ENCODE measurements at regions not wholly inside any gene's neighbourhood (a gene's known extent, or its start where the extent isn't known, plus 50 kb on each side); places are given as distances from the start of the nearest gene placed in this dataset.

DNA sequence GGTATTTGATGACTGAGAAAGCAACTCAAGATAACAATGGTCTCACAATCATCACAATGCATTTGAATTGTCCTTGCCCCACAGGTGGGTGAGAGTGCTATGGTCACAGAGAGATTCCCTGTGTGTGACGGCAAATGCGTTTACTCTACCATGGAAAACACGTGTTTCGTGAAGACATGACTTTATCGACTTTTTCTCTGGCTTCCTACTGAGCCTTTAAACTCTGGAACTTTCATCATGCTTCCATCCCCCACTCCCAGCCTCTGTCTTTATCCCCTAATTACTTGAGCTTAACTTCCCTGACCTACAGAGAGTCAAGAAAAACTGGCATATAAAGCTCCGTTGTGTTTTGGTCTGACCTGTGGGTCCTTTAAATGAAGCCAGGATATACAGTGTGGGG, 414.1 kb upstream of the CLINT1 start:
- H3K27me3 ChIP-seq (ENCODE audit: control insufficient read depth, insufficient read depth, low read length): no peaks in the 10 kb centered on the region
- peak; percentile 9 for DNase-seq (ENCODE audit: low read depth, low spot score)
- H3K4me3 ChIP-seq (ENCODE audit: low read length): no peak overlapping the region
- no peaks in the 10 kb centered on the region for H3K9me3 ChIP-seq (ENCODE audit: control insufficient read depth, insufficient read depth, low read length)
- no CpG with 5 or more reads among the region's 6 CpGs for WGBS (ENCODE audit: insufficient coverage, insufficient read length)
- H3K4me1 ChIP-seq (ENCODE audit: control insufficient read depth, insufficient read depth, low read length): peaks cover 2% of the 10 kb centered on the region; the same call in 1 of the 2 replicates
- no peaks in the 10 kb centered on the region for H3K36me3 ChIP-seq (ENCODE audit: control insufficient read depth, insufficient read depth, low read length)
- no peak overlapping the region for H3K27ac ChIP-seq (ENCODE audit: low read length)

DNA sequence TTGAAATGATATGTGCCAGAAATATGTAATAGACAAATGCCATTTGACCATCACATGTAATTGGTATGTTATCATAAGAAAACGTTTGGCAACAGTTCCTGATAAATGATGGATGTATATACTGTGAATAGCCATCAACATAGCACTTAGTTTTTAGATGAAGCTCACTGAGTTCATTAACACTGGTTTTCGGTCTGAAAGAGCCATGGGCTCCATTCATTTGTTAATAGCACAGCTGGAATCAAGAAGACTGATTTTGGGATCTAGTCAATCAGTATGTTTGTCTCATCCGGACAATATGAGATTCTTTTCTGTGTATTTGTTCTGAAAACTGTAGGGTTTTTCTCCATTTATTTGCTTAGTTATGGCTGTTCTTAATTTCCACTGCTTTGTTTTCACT, 413.5 kb upstream of the CLINT1 start:
- H3K9me3 ChIP-seq (ENCODE audit: control insufficient read depth, insufficient read depth, low read length): no peaks in the 10 kb centered on the region
- H3K4me1 ChIP-seq (ENCODE audit: control insufficient read depth, insufficient read depth, low read length): peaks cover 2% of the 10 kb centered on the region; the same call in 1 of the 2 replicates
- no CpG with 5 or more reads among the region's 3 CpGs for WGBS (ENCODE audit: insufficient coverage, insufficient read length)
- H3K36me3 ChIP-seq (ENCODE audit: control insufficient read depth, insufficient read depth, low read length): no peaks in the 10 kb centered on the region
- no peak overlapping the region for H3K4me3 ChIP-seq (ENCODE audit: low read length)
- H3K27me3 ChIP-seq (ENCODE audit: control insufficient read depth, insufficient read depth, low read length): no peaks in the 10 kb centered on the region
- H3K27ac ChIP-seq (ENCODE audit: low read length): no peak overlapping the region
- DNase-seq (ENCODE audit: low read depth, low spot score): no peak

- H3K9me3 ChIP-seq (ENCODE audit: control insufficient read depth, insufficient read depth, low read length): no peaks in the 10 kb centered on the region
- DNase-seq (ENCODE audit: low read depth, low spot score): no peak
- no peak overlapping the region for H3K27ac ChIP-seq (ENCODE audit: low read length)
- H3K36me3 ChIP-seq (ENCODE audit: control insufficient read depth, insufficient read depth, low read length): no peaks in the 10 kb centered on the region
- peaks cover 2% of the 10 kb centered on the region; the same call in 1 of the 2 replicates for H3K4me1 ChIP-seq (ENCODE audit: control insufficient read depth, insufficient read depth, low read length)
- WGBS (ENCODE audit: insufficient coverage, insufficient read length): no CpG with 5 or more reads among the region's 2 CpGs
- H3K27me3 ChIP-seq (ENCODE audit: control insufficient read depth, insufficient read depth, low read length): no peaks in the 10 kb centered on the region
- no peak overlapping the region for H3K4me3 ChIP-seq (ENCODE audit: low read length)
Measured at GRCh38 chr5:158270996-158271554, 412.1 kb upstream of the CLINT1 start.

GRCh38 chr5:158268286-158268685, 409.3 kb upstream of the CLINT1 start:
- no peaks in the 10 kb centered on the region for H3K9me3 ChIP-seq (ENCODE audit: control insufficient read depth, insufficient read depth, low read length)
- no CpG with 5 or more reads among the region's 8 CpGs for WGBS (ENCODE audit: insufficient coverage, insufficient read length)
- no peaks in the 10 kb centered on the region for H3K36me3 ChIP-seq (ENCODE audit: control insufficient read depth, insufficient read depth, low read length)
- H3K27ac ChIP-seq (ENCODE audit: low read length): no peak overlapping the region
- H3K4me3 ChIP-seq (ENCODE audit: low read length): no peak overlapping the region
- DNase-seq (ENCODE audit: low read depth, low spot score): no peak
- H3K4me1 ChIP-seq (ENCODE audit: control insufficient read depth, insufficient read depth, low read length): peaks cover 2% of the 10 kb centered on the region; the same call in 1 of the 2 replicates
- no peaks in the 10 kb centered on the region for H3K27me3 ChIP-seq (ENCODE audit: control insufficient read depth, insufficient read depth, low read length)

DNA sequence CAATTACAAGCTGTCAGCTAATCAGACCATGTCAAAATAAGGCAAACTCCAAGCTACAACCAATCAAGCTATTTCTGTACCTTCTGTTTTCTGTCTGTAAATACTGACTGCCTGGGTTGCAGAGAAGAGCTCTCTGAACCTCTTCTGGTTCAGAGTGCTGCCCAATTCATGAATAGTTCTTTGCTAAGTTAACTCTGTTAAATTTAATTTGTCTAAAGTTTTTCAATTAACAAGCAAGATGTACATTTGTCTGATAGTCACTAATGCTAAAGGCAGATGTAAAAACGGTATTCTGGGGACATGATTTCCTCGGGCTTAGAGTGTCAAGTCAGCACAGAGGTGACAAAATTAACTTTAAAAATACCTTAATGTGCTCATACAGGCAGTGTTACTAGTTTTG, 408.3 kb upstream of the CLINT1 start:
- no peaks in the 10 kb centered on the region for H3K9me3 ChIP-seq (ENCODE audit: control insufficient read depth, insufficient read depth, low read length)
- peaks cover 2% of the 10 kb centered on the region; the same call in 1 of the 2 replicates for H3K4me1 ChIP-seq (ENCODE audit: control insufficient read depth, insufficient read depth, low read length)
- H3K36me3 ChIP-seq (ENCODE audit: control insufficient read depth, insufficient read depth, low read length): no peaks in the 10 kb centered on the region
- no peaks in the 10 kb centered on the region for H3K27me3 ChIP-seq (ENCODE audit: control insufficient read depth, insufficient read depth, low read length)
- whole genome bisulfite sequencing (ENCODE audit: insufficient coverage, insufficient read length): no CpG with 5 or more reads among the region's 2 CpGs
- DNase-seq (ENCODE audit: low read depth, low spot score): no peak
- H3K27ac ChIP-seq (ENCODE audit: low read length): no peak overlapping the region
- no peak overlapping the region for H3K4me3 ChIP-seq (ENCODE audit: low read length)

DNA sequence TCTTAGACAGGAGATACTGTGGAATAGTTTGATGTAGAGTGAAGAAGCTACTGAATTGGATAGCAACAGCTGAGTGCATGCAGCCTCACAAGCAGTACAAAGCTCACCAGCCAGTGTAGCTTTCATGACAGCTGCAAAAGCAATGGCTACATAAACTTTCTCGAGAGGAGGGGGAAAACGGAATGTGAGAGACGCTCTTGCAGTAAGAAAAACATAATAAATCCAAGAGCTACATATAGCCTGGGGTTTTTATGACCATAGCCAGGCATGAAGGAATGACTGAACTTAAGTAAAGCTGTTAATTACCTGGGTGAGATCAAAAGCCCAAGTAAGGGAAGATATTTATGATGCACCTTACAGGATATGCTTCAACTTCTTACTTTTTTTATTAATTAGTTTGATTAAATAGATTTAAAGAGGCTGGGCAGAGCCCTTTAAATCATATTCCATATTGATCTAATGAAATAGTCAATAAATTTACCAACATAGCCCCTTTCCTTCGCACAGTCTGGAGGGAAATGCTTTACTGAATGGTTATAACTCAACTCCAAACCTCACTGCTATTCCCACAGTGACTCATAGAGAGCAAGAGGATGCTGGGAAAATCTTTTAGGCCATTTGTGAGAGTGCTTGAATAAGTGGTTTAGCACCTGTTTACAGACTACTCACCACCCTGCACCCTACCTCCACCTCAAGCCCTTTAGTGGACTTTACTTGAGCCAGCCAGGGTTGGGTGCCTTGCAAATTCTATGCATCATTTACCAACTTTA, 407.2 kb upstream of the CLINT1 start:
- H3K9me3 ChIP-seq (ENCODE audit: control insufficient read depth, insufficient read depth, low read length): no peaks in the 10 kb centered on the region

DNA sequence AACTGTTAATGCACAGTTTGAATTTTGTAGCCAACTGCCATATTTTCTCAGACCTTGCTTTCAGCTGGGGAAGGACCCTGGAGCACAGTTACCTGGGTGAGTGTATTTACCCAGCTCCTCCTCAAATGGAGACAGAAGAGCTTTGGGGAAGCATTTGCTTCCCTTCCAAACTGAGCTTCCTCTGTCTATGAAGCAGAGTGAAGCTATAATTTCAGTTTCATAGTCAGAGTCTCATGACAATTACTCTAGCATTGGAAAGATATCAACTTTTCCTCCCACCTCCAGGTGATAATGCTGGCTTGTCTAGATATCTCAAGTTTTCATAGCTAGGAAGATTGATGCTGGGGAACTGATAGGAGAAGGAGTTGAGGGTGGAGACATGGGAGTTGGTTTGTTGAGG, 406.4 kb upstream of the CLINT1 start:
- Histone ChIP-seq H3K27ac (ENCODE audit: low read length) (no peak overlapping the region), H3K4me3 (ENCODE audit: low read length) (no peak overlapping the region), H3K9me3 (ENCODE audit: control insufficient read depth, insufficient read depth, low read length) (no peaks in the 10 kb centered on the region), H3K36me3 (ENCODE audit: control insufficient read depth, insufficient read depth, low read length) (no peaks in the 10 kb centered on the region), H3K27me3 (ENCODE audit: control insufficient read depth, insufficient read depth, low read length) (no peaks in the 10 kb centered on the region), H3K4me1 (ENCODE audit: control insufficient read depth, insufficient read depth, low read length) (no peaks in the 10 kb centered on the region)
- DNase-seq (ENCODE audit: low read depth, low spot score): no peak

More for the DNA sequence above, 407.2 kb upstream of the CLINT1 start:
- DNase-seq (ENCODE audit: low read depth, low spot score): no peak
- Histone ChIP-seq H3K4me3 (ENCODE audit: low read length) (no peak overlapping the region), H3K27ac (ENCODE audit: low read length) (no peak overlapping the region), H3K36me3 (ENCODE audit: control insufficient read depth, insufficient read depth, low read length) (no peaks in the 10 kb centered on the region), H3K27me3 (ENCODE audit: control insufficient read depth, insufficient read depth, low read length) (no peaks in the 10 kb centered on the region), H3K4me1 (ENCODE audit: control insufficient read depth, insufficient read depth, low read length) (no peaks in the 10 kb centered on the region)
- WGBS (ENCODE audit: insufficient coverage, insufficient read length): no CpG with 5 or more reads among the region's 4 CpGs

- Histone ChIP-seq H3K27ac (ENCODE audit: low read length) (no peak overlapping the region), H3K9me3 (ENCODE audit: control insufficient read depth, insufficient read depth, low read length) (no peaks in the 10 kb centered on the region), H3K4me3 (ENCODE audit: low read length) (no peak overlapping the region), H3K36me3 (ENCODE audit: control insufficient read depth, insufficient read depth, low read length) (no peaks in the 10 kb centered on the region), H3K27me3 (ENCODE audit: control insufficient read depth, insufficient read depth, low read length) (no peaks in the 10 kb centered on the region), H3K4me1 (ENCODE audit: control insufficient read depth, insufficient read depth, low read length) (no peaks in the 10 kb centered on the region)
- no CpG with 5 or more reads among the region's 2 CpGs for WGBS (ENCODE audit: insufficient coverage, insufficient read length)
- DNase-seq (ENCODE audit: low read depth, low spot score): no peak
Measured at GRCh38 chr5:158264264-158264663, 405.3 kb upstream of the CLINT1 start.

DNA sequence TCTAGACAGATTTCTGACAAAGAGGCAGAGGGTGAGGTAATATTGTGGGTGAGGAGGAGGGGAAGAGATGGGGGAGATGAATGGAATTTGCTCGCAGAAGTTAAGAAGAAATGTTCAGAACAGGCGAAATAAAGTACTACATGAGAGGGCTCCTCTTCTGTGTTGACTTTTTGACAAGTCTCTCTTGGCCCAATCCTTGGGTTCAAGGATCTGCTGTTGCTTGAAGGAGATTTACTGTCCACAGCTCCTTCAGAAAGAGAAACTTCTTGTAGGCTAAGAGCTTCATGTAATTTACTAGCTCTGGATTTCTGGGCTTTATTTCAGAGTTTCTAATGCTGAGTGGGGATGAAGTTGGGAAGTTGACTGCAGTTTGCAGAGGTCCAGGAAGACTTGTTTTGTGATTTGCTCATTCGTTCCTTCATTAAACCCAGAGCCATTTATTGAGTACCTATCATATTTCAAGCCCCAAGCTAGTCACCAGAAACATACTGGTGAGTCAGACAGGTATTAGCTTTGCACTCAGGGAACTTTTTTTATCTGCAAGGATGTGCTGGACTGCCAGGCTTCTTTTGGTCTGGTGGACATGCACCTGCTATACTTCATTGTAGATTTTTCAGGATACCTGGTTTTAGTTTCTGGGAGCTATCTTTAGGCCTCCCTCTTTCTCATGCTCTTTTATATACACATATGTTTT, 402.9 kb upstream of the CLINT1 start:
- Histone ChIP-seq H3K4me3 (ENCODE audit: low read length) (no peak overlapping the region), H3K9me3 (ENCODE audit: control insufficient read depth, insufficient read depth, low read length) (no peaks in the 10 kb centered on the region), H3K27me3 (ENCODE audit: control insufficient read depth, insufficient read depth, low read length) (no peaks in the 10 kb centered on the region), H3K4me1 (ENCODE audit: control insufficient read depth, insufficient read depth, low read length) (no peaks in the 10 kb centered on the region), H3K27ac (ENCODE audit: low read length) (no peak overlapping the region), H3K36me3 (ENCODE audit: control insufficient read depth, insufficient read depth, low read length) (no peaks in the 10 kb centered on the region)
- DNase-seq (ENCODE audit: low read depth, low spot score): no peak
- WGBS (ENCODE audit: insufficient coverage, insufficient read length): 100% methylated on average over 1 of the region's 3 CpGs

- Histone ChIP-seq H3K27ac (ENCODE audit: low read length) (no peak overlapping the region), H3K4me1 (ENCODE audit: control insufficient read depth, insufficient read depth, low read length) (no peaks in the 10 kb centered on the region), H3K4me3 (ENCODE audit: low read length) (no peak overlapping the region), H3K36me3 (ENCODE audit: control insufficient read depth, insufficient read depth, low read length) (no peaks in the 10 kb centered on the region), H3K27me3 (ENCODE audit: control insufficient read depth, insufficient read depth, low read length) (no peaks in the 10 kb centered on the region), H3K9me3 (ENCODE audit: control insufficient read depth, insufficient read depth, low read length) (no peaks in the 10 kb centered on the region)
- no CpG with 5 or more reads among the region's 2 CpGs for WGBS (ENCODE audit: insufficient coverage, insufficient read length)
- no peak for DNase-seq (ENCODE audit: low read depth, low spot score)
Measured at GRCh38 chr5:158256096-158256495, 397.2 kb upstream of the CLINT1 start.

All from iPS DF 6.9 (cell line).